ENCODE measurements at regions not wholly inside any gene's neighbourhood (a gene's known extent, or its start where the extent isn't known, plus 50 kb on each side); places are given as distances from the start of the nearest gene placed in this dataset.

GRCh38 chr21:39051588-39051949 lies 131.7 kb downstream of the PSMG1 start:
- Histone ChIP-seq H3K4me3 (ENCODE audit: low read depth, low read length) (no peak overlapping the region), H3K27me3 (ENCODE audit: control insufficient read depth, insufficient read depth, low read length) (no peaks in the 10 kb centered on the region), H3K36me3 (ENCODE audit: control insufficient read depth, insufficient read depth, low read length) (no peaks in the 10 kb centered on the region)
- CTCF ChIA-PET = interaction anchor here (1.6 to 1.9 kb wide), 2 partner anchors 10 to 65 kb away, joined by 3 to 4 read pairs; no protein-coding TSS in a partner anchor
- TF ChIP-seq CTCF (IDR thresholded peaks at IDR 0.05; ENCODE audit: insufficient read depth, low read depth, low read length) = no peak
- POLR2A ChIA-PET = no interaction called here
- peak; percentile 59 for DNase-seq (ENCODE audit: low read depth)

GRCh38 chr21:39050841-39051587 lies 132.2 kb downstream of the PSMG1 start:
- CTCF ChIA-PET = interaction anchor here (1.9 kb wide), 1 partner anchor 9 kb away, joined by 4 read pairs; no protein-coding TSS in a partner anchor
- DNase-seq (ENCODE audit: low read depth) = no peak
- POLR2A ChIA-PET = no interaction called here
- Histone ChIP-seq H3K36me3 (ENCODE audit: control insufficient read depth, insufficient read depth, low read length) (no peaks in the 10 kb centered on the region), H3K4me3 (ENCODE audit: low read depth, low read length) (no peak overlapping the region), H3K27me3 (ENCODE audit: control insufficient read depth, insufficient read depth, low read length) (no peaks in the 10 kb centered on the region)
- TF ChIP-seq CTCF (IDR thresholded peaks at IDR 0.05; ENCODE audit: insufficient read depth, low read depth, low read length) = no peak

- ChIA-PET POLR2A (no interaction called here), CTCF (interaction anchor here (0.6 to 0.9 kb wide), 2 partner anchors 11 to 97 kb away, joined by 3 read pairs; no protein-coding TSS in a partner anchor)
- DNase-seq (ENCODE audit: low read depth) = no peak
- Histone ChIP-seq H3K36me3 (ENCODE audit: control insufficient read depth, insufficient read depth, low read length) (no peaks in the 10 kb centered on the region), H3K4me3 (ENCODE audit: low read depth, low read length) (no peak overlapping the region), H3K27me3 (ENCODE audit: control insufficient read depth, insufficient read depth, low read length) (no peaks in the 10 kb centered on the region)
- TF ChIP-seq CTCF (IDR thresholded peaks at IDR 0.05; ENCODE audit: insufficient read depth, low read depth, low read length) = no peak
Measured at GRCh38 chr21:39048574-39048973, 134.7 kb downstream of the PSMG1 start.

GRCh38 chr21:39048064-39048463 lies 135.2 kb downstream of the PSMG1 start:
- CTCF ChIA-PET = interaction anchor here (0.9 kb wide), 1 partner anchor 11 kb away, joined by 3 read pairs; no protein-coding TSS in a partner anchor

GRCh38 chr21:39047046-39047445 lies 136.2 kb downstream of the PSMG1 start:
- ChIA-PET POLR2A (no interaction called here), CTCF (interaction anchor here (1.3 kb wide), 1 partner anchor 14 kb away, joined by 3 read pairs; no protein-coding TSS in a partner anchor)
- no peak for DNase-seq (ENCODE audit: low read depth)
- no peaks in the 10 kb centered on the region for H3K27me3 ChIP-seq (ENCODE audit: control insufficient read depth, insufficient read depth, low read length)
- H3K36me3 ChIP-seq (ENCODE audit: control insufficient read depth, insufficient read depth, low read length) = no peaks in the 10 kb centered on the region
- no peak for TF ChIP-seq CTCF (IDR thresholded peaks at IDR 0.05; ENCODE audit: insufficient read depth, low read depth, low read length)
- no peak overlapping the region for H3K4me3 ChIP-seq (ENCODE audit: low read depth, low read length)

More at GRCh38 chr21:39048064-39048463, 135.2 kb downstream of the PSMG1 start:
- no peak for DNase-seq (ENCODE audit: low read depth)
- TF ChIP-seq CTCF (IDR thresholded peaks at IDR 0.05; ENCODE audit: insufficient read depth, low read depth, low read length) = no peak
- H3K27me3 ChIP-seq (ENCODE audit: control insufficient read depth, insufficient read depth, low read length) = no peaks in the 10 kb centered on the region
- H3K4me3 ChIP-seq (ENCODE audit: low read depth, low read length) = no peak overlapping the region
- H3K36me3 ChIP-seq (ENCODE audit: control insufficient read depth, insufficient read depth, low read length) = no peaks in the 10 kb centered on the region
- POLR2A ChIA-PET = no interaction called here
